ENCODE measurements at regions not wholly inside any gene's neighbourhood (a gene's known extent, or its start where the extent isn't known, plus 50 kb on each side); places are given as distances from the start of the nearest gene placed in this dataset.

GRCh38 chr11:31922450-31922849, 111.3 kb upstream of the PAX6 start:
- TF ChIP-seq CTCF (IDR thresholded peaks at IDR 0.05; ENCODE audit: low read depth, low read length) = no peak
- TF ChIP-seq EZH2phosphoT487 (IDR thresholded peaks at IDR 0.05; ENCODE audit: low read depth) = no peak
